HG03045 (cell line): ENCODE measurements at regions not wholly inside any gene's neighbourhood (a gene's known extent, or its start where the extent isn't known, plus 50 kb on each side); places are given as distances from the start of the nearest gene placed in this dataset.
"Not testable (repeated sequence)": the region's sequence is repeated elsewhere in the genome, so short reads cannot be mapped to it uniquely, and the experiment has no call there.

Source experiments
- ATAC-seq: cut with Tn5 transposase; IDR thresholded peaks from one replicate; pipeline ENCODE4 v1.9.1; 2021; ENCODE audit warnings: mild to moderate bottlenecking, moderate library complexity; ENCODE audit not compliant: unreplicated experiment

DNA sequence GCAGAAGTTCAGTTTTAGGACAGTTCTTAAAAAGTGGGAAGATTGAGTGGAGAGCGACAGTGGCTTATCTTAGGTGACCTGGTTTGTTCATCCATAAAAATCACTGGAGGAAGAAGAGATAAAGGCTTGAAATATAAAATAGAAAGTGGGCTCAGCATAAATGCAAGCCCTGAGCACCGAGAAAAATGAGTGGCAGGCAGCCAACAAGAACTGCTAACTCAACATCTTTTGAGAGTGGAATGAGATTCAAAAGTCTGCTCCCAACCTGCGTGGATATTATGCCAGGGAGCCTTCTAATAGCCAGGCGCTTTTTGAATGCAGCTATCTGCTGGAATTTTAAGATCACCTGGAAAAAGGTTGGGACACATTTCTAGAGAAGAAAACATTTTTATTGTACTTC lies 666.5 kb downstream of the FLRT2 start:
- ATAC-seq: no peak

DNA sequence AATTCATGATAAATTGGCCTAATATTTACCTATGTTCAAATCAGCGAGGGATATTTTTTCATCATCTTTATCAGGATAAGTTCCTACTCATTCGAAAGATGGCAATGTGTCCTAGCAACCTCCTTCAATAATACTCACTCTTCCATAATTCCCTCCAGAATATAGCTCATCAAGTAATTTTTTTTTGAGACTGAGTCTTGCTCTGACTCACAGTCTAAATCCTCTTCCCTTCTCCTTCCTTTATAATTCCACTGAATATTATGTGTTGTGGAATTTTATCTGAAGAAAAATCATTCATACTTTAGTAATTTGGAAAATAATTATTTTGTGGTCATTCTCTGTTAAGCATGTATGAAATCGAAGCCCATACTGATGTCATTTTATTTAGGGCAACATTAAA lies 663.8 kb downstream of the FLRT2 start:
- ATAC-seq: no peak

DNA sequence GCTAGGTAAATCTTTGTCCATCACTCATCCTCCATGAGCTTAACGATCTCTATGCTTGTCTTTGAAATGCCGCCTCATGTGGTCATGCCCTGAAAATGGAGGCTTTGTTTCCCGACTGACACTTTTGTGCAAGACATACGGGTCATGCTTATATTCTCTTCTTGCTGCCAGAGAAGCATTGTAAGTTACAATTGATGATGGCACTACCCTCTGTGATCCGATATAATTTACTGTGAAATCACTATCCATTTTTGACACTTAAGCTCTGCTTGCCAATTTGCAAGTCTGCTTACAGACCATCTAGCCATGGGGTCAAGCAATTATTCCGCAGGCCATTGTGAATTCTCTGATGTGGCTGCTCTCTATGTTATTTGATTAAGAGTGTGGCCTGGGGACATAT lies 650.0 kb downstream of the FLRT2 start:
- ATAC-seq: no peak

DNA sequence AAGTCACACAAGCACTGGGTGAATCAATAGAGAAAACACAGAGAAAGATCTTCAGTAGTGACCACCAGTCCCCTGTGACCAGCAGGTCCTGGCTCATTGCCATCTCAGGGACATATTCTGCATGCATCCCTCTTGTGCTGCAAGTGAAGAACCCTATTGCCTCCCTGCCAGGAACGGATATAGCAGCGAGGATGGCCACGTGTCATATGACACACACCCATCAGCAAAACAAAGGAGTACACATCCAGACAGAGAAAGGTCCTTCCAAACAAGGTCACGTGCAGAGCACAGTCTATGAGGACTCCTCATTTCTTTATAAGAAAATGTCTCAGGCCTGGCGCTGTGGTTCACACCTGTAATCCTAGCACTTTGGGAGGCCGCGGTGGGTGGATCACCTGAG lies 638.4 kb downstream of the FLRT2 start:
- ATAC-seq: no peak

DNA sequence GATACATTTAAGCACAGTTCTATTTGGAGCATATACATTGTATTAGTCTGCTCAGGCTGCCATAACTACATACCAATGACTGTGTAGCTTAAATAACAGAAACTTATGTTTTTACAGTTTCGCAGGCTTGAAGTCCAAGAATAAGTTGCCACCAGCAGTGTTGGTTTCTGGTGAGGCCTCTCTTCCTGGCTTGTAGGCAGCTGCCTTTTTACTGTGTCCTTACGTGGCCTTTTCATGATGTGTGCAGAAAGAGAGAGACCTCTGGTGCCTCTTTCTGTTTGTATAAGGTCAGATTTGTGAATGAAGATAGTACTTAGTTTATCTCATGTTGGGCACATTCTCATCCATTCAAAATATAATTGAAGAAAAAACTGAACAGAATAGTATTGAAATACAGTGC lies 636.6 kb downstream of the FLRT2 start:
- ATAC-seq: no peak

DNA sequence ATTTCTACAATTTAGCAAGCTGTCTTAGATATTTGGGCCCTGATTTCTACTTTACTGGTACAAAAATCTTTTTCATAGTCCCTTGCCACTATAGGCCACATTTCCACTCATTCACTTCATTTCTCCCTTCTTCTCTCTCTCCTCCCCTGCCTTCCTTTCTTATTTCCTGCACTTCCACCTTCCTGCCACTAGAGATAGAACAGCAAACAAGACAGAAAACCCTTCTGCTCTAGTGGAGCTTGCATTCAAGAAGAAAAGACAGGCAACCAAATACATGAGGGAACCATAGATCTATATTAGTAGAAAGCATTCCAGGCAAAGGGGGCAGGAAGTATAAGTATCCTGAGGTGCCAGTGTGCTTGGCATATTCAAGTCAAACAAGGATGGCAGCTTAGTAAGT lies 623.5 kb downstream of the FLRT2 start:
- ATAC-seq: no peak

DNA sequence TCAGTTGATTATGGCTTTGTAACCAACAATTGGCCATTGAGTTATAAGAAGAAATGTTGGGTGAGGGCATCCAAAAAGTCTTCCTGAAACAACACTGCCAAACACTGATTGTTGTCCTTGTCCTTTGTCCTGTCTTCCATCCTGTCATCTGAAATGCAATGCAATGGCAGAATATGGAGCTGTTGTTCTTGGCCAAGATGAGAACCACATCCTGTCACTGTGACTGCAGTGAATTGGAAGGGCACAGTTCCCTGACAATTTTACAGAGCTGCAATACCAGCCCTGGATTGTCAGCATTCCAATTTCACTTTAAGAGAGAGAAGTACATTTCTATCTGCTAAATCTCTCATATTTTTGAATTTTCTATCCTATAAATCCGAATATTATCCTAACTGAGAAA lies 613.3 kb downstream of the FLRT2 start:
- no peak for ATAC-seq

DNA sequence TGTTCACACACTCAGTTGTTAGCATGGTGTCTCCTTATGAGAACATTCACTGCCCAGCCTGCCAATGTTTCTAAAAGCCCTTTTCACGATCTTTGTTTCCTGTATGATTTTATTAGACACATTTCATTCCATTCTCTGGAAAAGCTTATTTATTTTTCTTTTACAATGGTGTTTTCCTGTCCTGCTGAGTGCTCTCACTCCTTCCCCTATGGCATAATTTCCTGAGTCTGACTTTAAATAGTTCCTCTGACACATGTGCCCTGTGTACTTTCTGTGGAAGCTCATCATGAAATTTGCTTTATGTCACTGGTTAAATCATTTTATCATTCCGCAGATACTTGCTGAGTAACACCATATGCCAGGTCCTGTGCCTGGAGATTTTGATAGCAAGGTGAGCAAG lies 612.0 kb downstream of the FLRT2 start:
- no peak for ATAC-seq

DNA sequence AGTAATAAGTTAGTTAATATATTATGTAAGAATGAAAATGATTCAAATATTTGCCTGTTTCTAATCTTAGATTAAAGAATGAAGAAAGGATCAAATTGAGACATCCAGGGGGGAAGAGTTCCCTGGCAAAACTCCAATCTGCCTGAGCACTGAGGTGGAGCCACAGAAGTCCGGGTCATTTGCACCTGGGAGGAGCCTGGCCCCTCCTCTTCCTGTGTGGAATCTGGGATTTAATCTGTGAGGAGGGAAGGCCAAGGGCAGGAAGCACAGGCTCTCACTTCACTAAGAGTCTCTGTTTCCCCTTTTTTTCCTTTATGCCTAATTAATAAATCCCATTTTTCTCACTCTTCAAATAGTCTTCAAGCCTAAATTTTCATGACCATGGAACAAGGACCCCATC lies 599.5 kb downstream of the FLRT2 start:
- no peak for ATAC-seq

DNA sequence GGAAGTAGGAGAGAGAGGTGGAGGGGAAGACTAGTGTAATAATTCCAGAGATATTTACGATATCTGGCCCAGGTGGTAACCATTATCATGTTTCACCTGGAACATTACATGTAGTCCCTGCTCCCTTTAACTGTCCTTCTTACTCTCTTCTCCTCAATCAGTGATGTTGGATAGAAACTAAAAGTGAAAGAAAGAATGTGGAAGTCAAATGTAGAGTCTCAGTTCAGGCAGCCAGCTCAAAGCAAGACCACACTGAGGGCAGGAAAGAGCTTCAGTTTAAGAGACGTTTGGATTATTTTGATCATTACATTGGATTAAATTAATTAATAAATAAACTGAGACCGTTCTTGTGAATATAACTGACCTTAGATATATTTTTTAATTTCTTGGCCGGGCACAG lies 594.4 kb downstream of the FLRT2 start:
- ATAC-seq: no peak

DNA sequence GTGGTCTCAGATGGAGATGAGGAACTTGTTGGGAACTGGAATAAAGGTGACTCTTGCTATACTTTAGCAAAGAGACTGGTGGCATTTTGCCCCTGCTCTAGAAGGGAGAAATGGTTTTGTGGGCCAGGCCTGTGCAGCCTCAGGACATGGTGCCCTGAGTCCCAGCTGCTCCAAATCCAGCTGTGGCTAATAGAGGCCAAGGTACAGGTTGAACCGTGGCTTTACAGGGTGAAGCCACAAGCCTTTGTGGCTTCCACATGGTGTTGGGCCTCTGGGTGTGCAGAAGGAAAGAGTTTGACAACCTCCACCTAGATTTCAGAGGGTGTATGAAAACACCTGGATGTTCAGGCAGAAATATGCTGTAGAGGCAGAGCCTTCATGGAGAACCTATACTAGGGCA lies 586.0 kb downstream of the FLRT2 start:
- no peak for ATAC-seq

DNA sequence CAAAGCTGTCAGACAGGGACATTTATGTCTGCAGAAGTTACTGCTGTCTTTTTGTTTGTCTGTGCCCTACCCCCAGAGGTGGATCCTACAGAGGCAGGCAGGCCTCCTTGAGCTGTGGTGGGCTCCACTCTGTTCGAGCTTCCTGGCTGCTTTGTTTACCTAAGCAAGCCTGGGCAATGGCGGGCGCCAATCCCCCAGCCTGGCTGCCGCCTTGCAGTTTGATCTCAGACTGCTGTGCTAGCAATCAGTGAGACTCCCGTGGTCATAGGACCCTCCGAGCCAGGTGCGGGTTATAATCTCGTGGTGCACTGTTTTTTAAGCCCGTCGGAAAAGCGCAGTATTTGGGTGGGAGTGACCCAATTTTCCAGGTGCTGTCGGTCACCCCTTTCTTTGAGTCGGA lies 580.9 kb downstream of the FLRT2 start:
- ATAC-seq: not testable (repeated sequence)

DNA sequence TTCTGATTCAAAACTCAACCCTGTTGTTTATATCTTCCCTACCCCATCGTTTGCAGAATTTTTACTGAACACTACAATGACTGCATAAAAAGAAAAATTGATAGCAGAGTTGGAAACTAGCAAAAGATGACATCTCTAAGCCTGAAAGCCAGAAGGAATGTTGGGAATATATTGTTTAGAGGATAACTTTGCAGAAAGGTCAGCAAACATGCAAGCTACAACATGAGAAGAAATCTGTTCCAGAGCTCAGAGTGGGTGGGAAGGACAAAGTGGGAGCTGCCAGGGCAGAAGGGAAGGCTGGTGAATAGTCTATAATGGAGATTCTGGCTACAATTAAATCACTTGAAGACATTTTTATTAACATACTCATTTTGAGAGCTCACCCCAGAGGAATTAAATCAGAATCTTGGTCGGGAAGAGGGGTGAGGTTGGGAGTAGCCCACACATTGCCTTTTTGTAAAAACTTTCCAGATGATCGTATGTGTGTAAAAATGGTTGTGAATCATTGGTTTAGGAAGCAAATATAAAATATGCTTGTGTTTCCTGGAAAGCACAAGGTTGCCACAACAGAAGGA lies 574.8 kb downstream of the FLRT2 start:
- no peak for ATAC-seq

DNA sequence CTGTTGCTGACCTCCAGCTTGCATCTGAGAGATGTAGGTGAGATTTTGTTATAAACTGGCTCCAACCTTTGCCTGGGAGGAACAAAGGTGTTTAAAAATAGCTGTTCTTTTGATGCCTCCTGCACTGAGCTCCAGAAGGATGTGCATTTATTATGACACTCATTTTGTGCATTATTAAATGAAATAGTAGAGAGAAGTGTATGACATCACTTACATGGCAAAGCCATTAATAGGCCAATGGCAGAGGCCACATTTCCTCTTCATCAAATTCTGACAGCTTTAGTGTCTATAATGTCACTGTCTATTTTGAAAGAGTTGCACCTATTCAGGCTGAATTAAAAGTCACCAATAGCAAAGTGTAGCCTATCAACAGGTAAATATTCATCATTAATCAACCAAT lies 564.6 kb downstream of the FLRT2 start:
- ATAC-seq: no peak

DNA sequence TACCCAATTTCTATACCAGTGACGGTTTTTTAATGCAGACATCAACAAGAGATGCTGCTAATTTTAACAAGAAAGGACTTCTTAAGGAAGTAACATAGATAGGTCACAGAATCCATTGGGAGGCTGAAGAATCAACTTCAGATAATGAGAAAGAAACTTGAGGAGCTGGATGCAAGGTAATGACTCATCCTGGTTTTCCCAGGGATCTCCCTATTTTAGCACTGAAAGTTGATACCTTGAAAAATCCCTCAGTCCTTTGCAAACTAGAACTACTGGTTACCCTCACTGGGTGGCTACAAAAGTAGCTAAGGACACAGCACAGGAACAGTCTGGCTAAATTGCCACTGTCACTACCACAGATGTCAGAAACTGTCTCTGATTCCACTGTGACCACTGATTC lies 561.9 kb downstream of the FLRT2 start:
- no peak for ATAC-seq

DNA sequence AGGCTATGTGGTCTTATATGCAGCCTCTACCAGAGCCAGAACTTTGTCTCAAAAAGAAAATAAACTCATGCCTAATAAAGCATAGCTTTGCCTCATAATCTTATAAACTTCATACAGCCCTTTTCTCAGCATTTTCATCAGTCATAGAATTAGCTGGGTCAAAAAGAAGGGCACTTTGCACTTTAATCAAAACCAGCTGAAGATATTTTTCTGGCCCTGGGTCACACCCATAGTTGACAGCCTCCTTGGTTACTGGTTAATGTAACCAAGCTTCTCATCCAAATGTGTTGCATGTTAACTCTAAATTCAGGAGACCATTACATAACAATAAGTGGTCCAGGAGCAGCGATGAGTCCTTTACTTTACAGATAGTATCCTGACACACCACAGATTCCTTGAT lies 558.2 kb downstream of the FLRT2 start:
- no peak for ATAC-seq

DNA sequence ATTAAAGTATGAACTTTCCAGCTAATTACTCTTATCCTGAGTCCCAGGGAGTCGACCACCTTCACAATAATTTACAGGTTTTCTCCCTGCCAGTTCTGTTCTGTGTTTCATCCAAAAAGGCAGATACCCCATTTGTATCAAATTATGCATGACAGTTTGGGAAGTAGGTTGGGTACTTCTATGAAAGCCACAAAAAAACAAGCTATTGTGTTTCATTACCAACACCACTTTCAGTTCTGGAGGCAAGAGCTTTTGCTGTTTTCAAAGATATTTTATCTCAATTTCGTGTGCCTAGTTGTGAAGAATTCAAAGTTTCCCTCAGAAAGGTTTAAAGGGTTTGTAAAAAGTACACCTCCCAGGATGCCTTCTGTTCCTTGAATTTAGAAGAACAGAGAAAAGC lies 557.4 kb downstream of the FLRT2 start:
- ATAC-seq: no peak

DNA sequence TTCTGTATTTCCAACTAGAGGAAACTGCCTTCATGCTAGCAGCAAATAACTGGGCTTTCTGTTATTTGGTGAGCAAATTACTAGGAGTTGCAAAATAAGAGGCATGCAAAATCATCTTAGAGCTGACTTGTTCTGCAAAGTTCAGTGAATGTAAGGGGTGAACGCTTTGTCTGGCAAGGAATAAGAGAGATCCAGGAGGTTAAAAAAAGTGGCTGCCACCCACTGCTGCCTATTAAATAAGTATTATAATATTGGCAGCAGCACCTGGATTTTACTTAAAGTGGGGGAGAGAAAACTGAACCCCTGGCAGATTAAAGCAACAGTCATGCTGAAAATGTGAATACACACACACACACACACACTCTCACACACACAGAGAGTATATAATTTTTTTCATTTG lies 557.0 kb downstream of the FLRT2 start:
- ATAC-seq: no peak

DNA sequence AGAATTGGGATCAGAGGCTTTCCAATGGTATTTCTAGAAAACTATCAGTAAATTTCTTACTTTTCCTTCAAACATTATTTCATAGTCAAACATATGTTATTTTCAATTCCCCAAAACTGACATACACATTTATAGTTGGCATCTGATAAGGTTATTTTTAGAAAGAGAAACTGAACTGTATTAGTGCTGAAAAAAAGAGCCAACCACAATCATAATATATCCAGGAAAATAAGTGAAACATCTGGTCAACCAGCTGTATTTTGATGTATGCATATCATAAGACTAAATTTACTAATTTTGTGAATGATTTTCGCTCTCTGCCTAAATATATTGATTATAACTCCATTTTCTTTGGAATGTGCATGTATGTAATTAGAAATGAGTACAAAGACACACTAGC lies 554.2 kb downstream of the FLRT2 start:
- ATAC-seq: no peak

DNA sequence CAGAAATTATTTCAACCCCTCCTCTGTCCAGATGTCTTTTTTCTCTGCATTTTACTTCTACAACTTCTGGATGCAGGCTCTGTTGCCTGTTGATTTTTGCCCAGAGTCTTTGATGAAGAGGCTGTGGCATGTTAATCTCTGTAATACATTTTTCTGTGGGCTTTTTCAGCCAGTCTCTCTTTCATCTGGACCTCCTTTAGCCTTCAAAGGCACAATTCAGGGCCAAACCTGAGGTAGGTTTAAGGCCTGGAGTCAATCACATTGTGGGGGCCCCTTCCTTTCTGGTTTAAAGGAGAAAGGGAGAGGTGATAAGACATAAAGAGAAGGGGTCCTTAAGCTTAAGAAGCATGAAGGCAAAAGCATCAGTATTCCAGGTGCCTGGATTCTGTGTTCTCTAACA lies 553.7 kb downstream of the FLRT2 start:
- no peak for ATAC-seq

DNA sequence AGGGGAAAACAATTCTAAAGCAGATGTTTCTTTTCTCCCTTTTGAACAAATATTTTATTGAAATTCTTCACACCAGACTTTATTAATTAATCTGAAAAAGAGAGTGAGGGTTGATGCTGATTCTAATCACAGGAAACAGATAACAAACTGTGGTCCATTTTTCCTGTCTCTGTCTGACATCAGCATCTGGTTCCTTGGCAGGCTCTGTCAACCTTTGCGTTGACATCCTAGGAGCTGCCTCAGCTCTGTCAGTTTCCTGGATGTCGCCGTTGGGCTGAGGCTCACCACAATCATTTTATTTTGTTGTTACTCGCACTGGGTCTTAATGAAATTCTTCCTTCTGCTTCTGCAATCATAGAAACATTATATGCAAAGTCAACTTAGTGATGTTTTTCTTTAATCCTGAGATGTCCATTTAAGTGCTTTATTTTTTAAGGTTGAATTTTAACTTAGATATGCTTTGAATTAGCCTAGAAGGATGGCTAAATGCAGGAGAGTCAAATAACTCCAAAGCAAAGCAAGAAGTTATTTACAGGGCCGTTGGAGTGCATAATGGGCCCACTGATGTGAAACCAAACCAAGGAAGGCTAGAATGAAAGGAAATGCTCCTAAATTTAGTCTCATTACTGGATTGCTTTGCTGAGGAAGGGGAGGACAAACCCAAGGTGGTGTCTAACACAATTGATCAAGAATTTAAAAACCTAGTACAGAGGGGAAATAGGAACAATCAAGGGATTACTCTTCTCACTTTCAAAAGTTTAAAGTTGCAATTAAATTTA lies 542.4 kb downstream of the FLRT2 start:
- ATAC-seq: no peak

DNA sequence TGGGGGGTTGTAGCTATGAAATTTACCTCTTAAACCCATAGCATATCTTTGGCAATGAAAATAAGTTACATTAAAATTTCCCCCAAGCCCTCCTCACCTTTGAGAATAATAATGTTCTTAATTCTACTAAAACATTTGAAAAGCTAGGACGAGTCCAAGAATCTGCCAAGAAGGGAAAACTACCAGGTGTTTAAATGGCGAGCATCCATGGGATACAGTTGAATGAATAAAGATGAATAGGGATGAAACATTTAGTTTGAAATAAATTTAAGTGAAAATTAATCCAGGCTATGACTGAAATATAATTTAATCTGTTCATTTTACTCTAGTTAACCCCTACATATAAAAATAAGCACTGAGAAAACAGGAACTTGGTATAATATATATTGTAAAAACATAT lies 536.7 kb downstream of the FLRT2 start:
- no peak for ATAC-seq

DNA sequence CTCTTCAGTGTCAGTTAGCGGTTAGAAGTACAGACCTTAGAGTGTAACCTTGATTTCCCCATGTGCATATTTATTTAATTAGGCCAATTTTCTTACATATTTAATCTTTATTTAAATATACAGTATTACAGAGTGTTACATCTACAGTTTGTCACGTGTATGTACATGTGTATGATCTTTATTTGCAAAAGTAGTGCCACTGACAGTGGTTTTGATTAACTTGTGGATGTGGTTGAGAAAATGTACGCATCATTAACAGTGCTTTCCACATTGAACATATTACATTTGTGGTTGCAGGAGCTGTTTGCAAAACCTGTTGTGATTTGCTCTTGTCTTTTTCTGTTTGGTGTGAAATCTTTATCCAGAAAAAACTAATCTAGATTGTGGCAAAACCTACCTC lies 535.5 kb downstream of the FLRT2 start:
- ATAC-seq: no peak
